ENCODE measurements at regions not wholly inside any gene's neighbourhood (a gene's known extent, or its start where the extent isn't known, plus 50 kb on each side); places are given as distances from the start of the nearest gene placed in this dataset.

DNA sequence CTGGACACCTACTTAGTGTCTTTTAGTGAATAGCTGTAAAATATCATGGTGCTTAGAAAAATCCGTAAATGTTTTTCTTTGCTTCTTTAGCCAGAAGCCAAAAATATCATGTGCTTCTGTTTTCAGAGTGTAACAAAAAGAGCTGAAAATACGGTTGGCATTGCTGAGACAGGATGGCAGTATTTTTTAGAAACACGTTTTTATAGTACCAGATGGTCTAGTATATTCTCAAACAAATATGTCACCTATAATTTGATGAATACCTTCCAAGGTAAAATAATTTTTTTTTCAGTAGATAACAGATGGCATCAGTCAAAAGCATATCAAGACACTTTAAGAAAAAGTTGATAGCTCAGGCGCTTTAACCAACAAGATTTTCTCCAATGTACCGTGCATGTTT, 326.6 kb downstream of the PHF14 start:
- TF ChIP-seq, protein P1, sequence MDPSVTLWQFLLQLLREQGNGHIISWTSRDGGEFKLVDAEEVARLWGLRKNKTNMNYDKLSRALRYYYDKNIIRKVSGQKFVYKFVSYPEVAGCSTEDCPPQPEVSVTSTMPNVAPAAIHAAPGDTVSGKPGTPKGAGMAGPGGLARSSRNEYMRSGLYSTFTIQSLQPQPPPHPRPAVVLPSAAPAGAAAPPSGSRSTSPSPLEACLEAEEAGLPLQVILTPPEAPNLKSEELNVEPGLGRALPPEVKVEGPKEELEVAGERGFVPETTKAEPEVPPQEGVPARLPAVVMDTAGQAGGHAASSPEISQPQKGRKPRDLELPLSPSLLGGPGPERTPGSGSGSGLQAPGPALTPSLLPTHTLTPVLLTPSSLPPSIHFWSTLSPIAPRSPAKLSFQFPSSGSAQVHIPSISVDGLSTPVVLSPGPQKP (IDR thresholded peaks at IDR 0.05; ENCODE audit: borderline replicate concordance, low read depth, low read length), result no peak
- TF ChIP-seq, protein P2, sequence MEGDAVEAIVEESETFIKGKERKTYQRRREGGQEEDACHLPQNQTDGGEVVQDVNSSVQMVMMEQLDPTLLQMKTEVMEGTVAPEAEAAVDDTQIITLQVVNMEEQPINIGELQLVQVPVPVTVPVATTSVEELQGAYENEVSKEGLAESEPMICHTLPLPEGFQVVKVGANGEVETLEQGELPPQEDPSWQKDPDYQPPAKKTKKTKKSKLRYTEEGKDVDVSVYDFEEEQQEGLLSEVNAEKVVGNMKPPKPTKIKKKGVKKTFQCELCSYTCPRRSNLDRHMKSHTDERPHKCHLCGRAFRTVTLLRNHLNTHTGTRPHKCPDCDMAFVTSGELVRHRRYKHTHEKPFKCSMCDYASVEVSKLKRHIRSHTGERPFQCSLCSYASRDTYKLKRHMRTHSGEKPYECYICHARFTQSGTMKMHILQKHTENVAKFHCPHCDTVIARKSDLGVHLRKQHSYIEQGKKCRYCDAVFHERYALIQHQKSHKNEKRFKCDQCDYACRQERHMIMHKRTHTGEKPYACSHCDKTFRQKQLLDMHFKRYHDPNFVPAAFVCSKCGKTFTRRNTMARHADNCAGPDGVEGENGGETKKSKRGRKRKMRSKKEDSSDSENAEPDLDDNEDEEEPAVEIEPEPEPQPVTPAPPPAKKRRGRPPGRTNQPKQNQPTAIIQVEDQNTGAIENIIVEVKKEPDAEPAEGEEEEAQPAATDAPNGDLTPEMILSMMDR (conservative IDR thresholded peaks at IDR 0.05; ENCODE audit: low read depth, low read length), result no peak
- no peak for TF ChIP-seq RFX5 (IDR thresholded peaks at IDR 0.05; ENCODE audit: low read depth, low read length)
- no peak for TF ChIP-seq NFE2L2 (IDR thresholded peaks at IDR 0.05; ENCODE audit: low read depth, low read length)
